ENCODE measurements at regions not wholly inside any gene's neighbourhood (a gene's known extent, or its start where the extent isn't known, plus 50 kb on each side); places are given as distances from the start of the nearest gene placed in this dataset.
A peak's percentile ranks its signal among the peaks of the same experiment; 100 is the strongest.
"Not testable (repeated sequence)": the region's sequence is repeated elsewhere in the genome, so short reads cannot be mapped to it uniquely, and the experiment has no call there.

DNA sequence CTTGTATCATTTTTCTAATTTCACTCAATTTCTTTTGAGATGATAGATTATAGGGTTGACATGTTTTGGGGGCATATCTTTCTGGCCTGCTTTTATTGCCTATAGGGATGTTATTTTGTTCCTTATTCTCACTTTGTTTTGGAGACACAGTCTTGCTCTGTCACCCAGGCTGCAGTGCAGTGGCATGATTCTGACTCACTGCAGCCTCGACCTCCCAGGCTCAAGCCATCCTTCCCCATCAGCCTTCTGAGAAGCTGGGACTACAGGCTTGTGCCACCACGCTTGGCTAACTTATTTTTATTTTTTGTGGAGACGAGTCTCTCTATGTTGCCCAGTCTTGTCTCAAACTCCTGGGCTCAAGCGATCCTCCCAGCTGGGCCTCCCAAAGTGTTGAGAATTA, 72.8 kb upstream of the FAN1 start:
- DNase-seq (no peak), ATAC-seq (no peak)
- Histone ChIP-seq H3K36me3 (ENCODE audit: control insufficient read depth in 2 of 3, insufficient read depth in 3 of 3, low read length in 3 of 3) (no peaks in the 10 kb centered on the region), H3K4me1 (ENCODE audit: control insufficient read depth in 2 of 2, insufficient read depth in 2 of 2, low read length in 2 of 2) (peaks cover 0 to 19% of the 10 kb centered on the region in 2 donors), H3K9me3 (ENCODE audit: control insufficient read depth in 2 of 3, low read length in 3 of 3) (no peaks in the 10 kb centered on the region), H3K4me3 (ENCODE audit: low read length) (no peak overlapping the region), H3K27me3 (ENCODE audit: control insufficient read depth in 2 of 2, insufficient read depth in 2 of 2, low read length in 2 of 2) (no peaks in the 10 kb centered on the region), H3K27ac (ENCODE audit: low read depth, low read length) (no peak overlapping the region)
- ChIA-PET POLR2A (interaction anchor here (1.1 kb wide), 1 partner anchor 10 kb away, joined by 3 read pairs; no protein-coding TSS in a partner anchor), CTCF (no interaction called here)
- Mint-ChIP-seq H3K4me1 (peaks cover 29 to 66% (median 45%) of the 10 kb centered on the region in 7 donors), H3K27ac (peak overlapping the region in 6 of 9 donors; percentile 2 to 75 (median 12)), H3K9me3 (no peaks in the 10 kb centered on the region), H3K36me3 (peaks cover 0 to 35% (median 19%) of the 10 kb centered on the region in 5 donors), H3K4me3 (peak overlapping the region in 1 of 10 donors; percentile 30), H3K27me3 (no peaks in the 10 kb centered on the region)
- intact Hi-C loops (cut with micrococcal nuclease): no loop called here

DNA sequence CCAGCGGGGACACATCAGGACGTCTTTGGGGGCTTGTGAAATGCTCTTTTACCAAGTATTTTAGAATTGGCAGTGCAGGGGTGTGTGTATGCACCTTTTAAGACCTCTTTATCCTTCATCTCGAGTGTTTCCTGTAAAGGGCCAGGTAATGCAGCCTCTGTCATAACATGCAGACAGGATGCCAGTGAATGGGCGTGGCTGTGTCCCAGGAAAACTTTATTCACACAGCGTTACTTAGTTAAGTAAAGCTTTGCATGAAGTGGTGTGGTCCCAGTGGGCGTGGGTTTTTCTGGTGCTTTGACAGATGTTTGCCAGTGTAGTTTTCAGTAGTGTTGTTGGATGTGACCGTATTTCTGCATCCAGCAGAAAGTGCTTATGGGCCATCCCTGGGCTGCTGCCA, 70.3 kb upstream of the FAN1 start:
- peak in 6 of 9 donors; percentile 17 to 58 (median 44) for DNase-seq
- POLR2A ChIA-PET; H3K27me3 Mint-ChIP-seq; H3K27ac ChIP-seq (ENCODE audit: low read depth, low read length); H3K4me3 ChIP-seq (ENCODE audit: low read length); H3K36me3 ChIP-seq (ENCODE audit: control insufficient read depth in 2 of 3, insufficient read depth in 3 of 3, low read length in 3 of 3); H3K9me3 Mint-ChIP-seq; H3K27me3 ChIP-seq (ENCODE audit: control insufficient read depth in 2 of 2, insufficient read depth in 2 of 2, low read length in 2 of 2); CTCF ChIA-PET; intact Hi-C loops (cut with micrococcal nuclease); H3K9me3 ChIP-seq (ENCODE audit: control insufficient read depth in 2 of 3, low read length in 3 of 3): not testable (repeated sequence)
- Mint-ChIP-seq H3K27ac (peak overlapping the region; percentile 53 to 95 (median 89)), H3K36me3 (peaks cover 0 to 39% (median 24%) of the 10 kb centered on the region in 5 donors), H3K4me3 (peak overlapping the region in 8 of 10 donors; percentile 36 to 72 (median 54)), H3K4me1 (peaks cover 25 to 54% (median 41%) of the 10 kb centered on the region in 7 donors)
- peak; percentile 55 for ATAC-seq
- peaks cover 0 to 19% of the 10 kb centered on the region in 2 donors for H3K4me1 ChIP-seq (ENCODE audit: control insufficient read depth in 2 of 2, insufficient read depth in 2 of 2, low read length in 2 of 2)

DNA sequence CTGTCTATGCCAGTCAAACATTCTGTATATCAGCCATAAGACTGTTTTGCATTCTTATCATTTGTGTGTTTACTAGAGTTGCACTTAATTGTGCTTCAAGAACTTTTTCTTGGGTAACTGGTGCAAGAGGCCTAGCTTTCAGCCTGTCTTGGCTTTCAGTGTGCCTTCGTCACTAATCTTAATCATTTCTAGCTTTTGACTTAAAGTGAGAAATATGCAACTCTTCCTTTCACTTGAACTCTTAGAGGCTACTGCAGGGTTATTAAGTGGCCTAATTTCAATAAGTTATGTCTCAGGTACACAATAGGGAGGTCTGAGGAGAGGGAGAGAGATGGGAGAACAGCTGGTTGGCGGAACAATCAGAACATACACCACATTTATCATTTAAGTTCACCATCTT, 62.1 kb upstream of the FAN1 start:
- Mint-ChIP-seq H3K36me3 (peaks cover 0 to 63% (median 29%) of the 10 kb centered on the region in 5 donors), H3K4me1 (peaks cover 22 to 55% (median 50%) of the 10 kb centered on the region in 7 donors), H3K27ac (peak overlapping the region in 7 of 9 donors; percentile 73 to 93 (median 85)), H3K4me3 (peak overlapping the region in 9 of 10 donors; percentile 35 to 75 (median 62))
- H3K4me1 ChIP-seq (ENCODE audit: control insufficient read depth in 2 of 2, insufficient read depth in 2 of 2, low read length in 2 of 2): peaks cover 3 to 28% of the 10 kb centered on the region in 2 donors
- intact Hi-C loops (cut with micrococcal nuclease): loop anchor here (2.0 to 10.0 kb wide), 4 partner anchors 17 to 483 kb away; partner anchors contain the start of genes FAN1 (in 2 of the 2), KLF13 (in 1 of the 2) and MTMR10 (in 1 of the 2)
- not testable (repeated sequence) for H3K27me3 ChIP-seq (ENCODE audit: control insufficient read depth in 2 of 2, insufficient read depth in 2 of 2, low read length in 2 of 2); H3K36me3 ChIP-seq (ENCODE audit: control insufficient read depth in 2 of 3, insufficient read depth in 3 of 3, low read length in 3 of 3); H3K27ac ChIP-seq (ENCODE audit: low read depth, low read length); H3K4me3 ChIP-seq (ENCODE audit: low read length); H3K27me3 Mint-ChIP-seq; ATAC-seq; H3K9me3 Mint-ChIP-seq; DNase-seq; H3K9me3 ChIP-seq (ENCODE audit: control insufficient read depth in 2 of 3, low read length in 3 of 3)
- ChIA-PET POLR2A (interaction anchor here (0.5 to 1.1 kb wide), 2 partner anchors 10 to 501 kb away, joined by 3 read pairs; no protein-coding TSS in a partner anchor), CTCF (interaction anchor here (0.7 to 1.4 kb wide), 2 partner anchors 18 to 127 kb away, joined by 3 read pairs; no protein-coding TSS in a partner anchor)

DNA sequence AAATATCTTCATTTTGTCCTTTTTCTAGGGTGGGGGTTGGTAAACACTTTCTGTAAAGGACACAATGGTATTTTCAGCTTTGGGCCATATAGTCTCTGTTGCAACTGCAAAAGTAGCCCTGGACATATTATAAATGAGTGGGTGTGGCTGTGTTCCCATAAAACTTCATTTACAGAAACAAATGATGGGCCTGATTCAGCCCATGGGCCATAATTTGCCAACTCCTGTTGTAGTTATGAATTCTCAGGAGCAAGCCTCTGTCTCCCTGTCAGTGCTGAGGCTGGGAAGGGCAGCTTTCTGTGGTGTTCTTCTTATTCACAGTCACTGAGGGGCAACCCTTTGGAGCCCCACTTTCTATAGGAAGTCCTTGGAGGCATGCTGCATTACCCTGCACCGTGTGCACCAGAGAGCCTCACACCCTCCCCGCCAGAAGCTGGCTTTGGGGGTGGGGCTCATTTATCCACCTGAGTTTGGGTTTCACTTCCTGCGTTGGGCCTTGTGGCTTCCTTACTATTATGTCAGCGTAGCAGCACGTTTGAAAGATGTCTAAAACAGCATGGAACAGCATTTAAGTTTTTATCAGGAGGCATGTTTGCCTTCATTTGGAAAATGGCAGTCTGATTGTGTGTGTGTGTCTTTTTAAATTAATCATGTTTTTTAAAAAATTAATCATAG, 60.8 kb upstream of the FAN1 start:
- H3K9me3 Mint-ChIP-seq; H3K4me3 ChIP-seq (ENCODE audit: low read length); POLR2A ChIA-PET; H3K27me3 Mint-ChIP-seq; H3K36me3 ChIP-seq (ENCODE audit: control insufficient read depth in 2 of 3, insufficient read depth in 3 of 3, low read length in 3 of 3); H3K9me3 ChIP-seq (ENCODE audit: control insufficient read depth in 2 of 3, low read length in 3 of 3); H3K27me3 ChIP-seq (ENCODE audit: control insufficient read depth in 2 of 2, insufficient read depth in 2 of 2, low read length in 2 of 2): not testable (repeated sequence)
- CTCF ChIA-PET: interaction anchor here (0.7 kb wide), 1 partner anchor 117 kb away, joined by 5 read pairs; no protein-coding TSS in a partner anchor
- H3K27ac Mint-ChIP-seq: peak overlapping the region; percentile 29 to 92 (median 86)
- H3K27ac ChIP-seq (ENCODE audit: low read depth, low read length): peak overlapping the region; percentile 25
- peaks cover 0 to 67% (median 22%) of the 10 kb centered on the region in 5 donors for H3K36me3 Mint-ChIP-seq
- peaks cover 22 to 62% (median 47%) of the 10 kb centered on the region in 7 donors for H3K4me1 Mint-ChIP-seq
- ATAC-seq (peak; percentile 96), DNase-seq (peak in 8 of 9 donors; percentile 13 to 69 (median 54))
- intact Hi-C loops (cut with micrococcal nuclease): loop anchor here (2.0 to 10.0 kb wide), 4 partner anchors 16 to 482 kb away; partner anchors contain the start of genes FAN1 (in 2 of the 2), KLF13 (in 1 of the 2) and MTMR10 (in 1 of the 2)
- peaks cover 3 to 28% of the 10 kb centered on the region in 2 donors for H3K4me1 ChIP-seq (ENCODE audit: control insufficient read depth in 2 of 2, insufficient read depth in 2 of 2, low read length in 2 of 2)
- peak overlapping the region; percentile 45 to 76 (median 64) for H3K4me3 Mint-ChIP-seq

DNA sequence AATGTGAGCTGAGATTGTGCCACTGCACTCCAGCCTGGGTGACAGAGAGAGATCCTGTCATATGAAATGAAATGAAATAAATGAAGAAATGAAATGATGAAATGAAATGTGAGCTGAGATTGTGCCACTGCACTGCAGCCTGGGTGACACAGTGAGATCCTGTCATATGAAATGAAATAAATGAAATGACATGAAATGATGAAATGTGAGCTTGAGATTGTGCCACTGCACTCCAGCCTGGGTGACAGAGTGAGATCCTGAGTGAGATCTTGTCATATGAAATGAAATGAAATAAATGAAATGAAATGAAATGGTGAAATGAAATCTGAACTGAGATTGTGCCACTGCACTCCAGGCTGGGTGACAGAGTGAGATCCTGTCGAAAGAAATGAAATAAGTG, 58.2 kb upstream of the FAN1 start:
- Mint-ChIP-seq H3K36me3 (peaks cover 0 to 70% (median 14%) of the 10 kb centered on the region in 5 donors), H3K27ac (peak overlapping the region in 5 of 9 donors; percentile 15 to 73 (median 56)), H3K4me1 (peaks cover 22 to 62% (median 42%) of the 10 kb centered on the region in 7 donors)
- H3K9me3 ChIP-seq (ENCODE audit: control insufficient read depth in 2 of 3, low read length in 3 of 3); H3K4me3 ChIP-seq (ENCODE audit: low read length); H3K36me3 ChIP-seq (ENCODE audit: control insufficient read depth in 2 of 3, insufficient read depth in 3 of 3, low read length in 3 of 3); H3K9me3 Mint-ChIP-seq; H3K27ac ChIP-seq (ENCODE audit: low read depth, low read length); DNase-seq; ATAC-seq; H3K27me3 Mint-ChIP-seq; H3K27me3 ChIP-seq (ENCODE audit: control insufficient read depth in 2 of 2, insufficient read depth in 2 of 2, low read length in 2 of 2); H3K4me3 Mint-ChIP-seq: not testable (repeated sequence)
- ChIA-PET CTCF (interaction anchor here (0.6 to 1.5 kb wide), 5 partner anchors 14 to 442 kb away, joined by 3 to 5 read pairs (median 3); no protein-coding TSS in a partner anchor), POLR2A (interaction anchor here (0.6 to 0.7 kb wide), 2 partner anchors 15 to 128 kb away, joined by 3 read pairs; no protein-coding TSS in a partner anchor)
- intact Hi-C loops (cut with micrococcal nuclease): loop anchor here (10.0 kb wide), 3 partner anchors 59 to 479 kb away; partner anchors contain the start of genes FAN1 (in 2 of the 2), KLF13 (in 1 of the 2) and MTMR10 (in 1 of the 2)
- peaks cover 3 to 28% of the 10 kb centered on the region in 2 donors for H3K4me1 ChIP-seq (ENCODE audit: control insufficient read depth in 2 of 2, insufficient read depth in 2 of 2, low read length in 2 of 2)

Data from naive thymus-derived CD4-positive, alpha-beta T cell (primary cell).